ENCODE measurements at regions not wholly inside any gene's neighbourhood (a gene's known extent, or its start where the extent isn't known, plus 50 kb on each side); places are given as distances from the start of the nearest gene placed in this dataset.

DNA sequence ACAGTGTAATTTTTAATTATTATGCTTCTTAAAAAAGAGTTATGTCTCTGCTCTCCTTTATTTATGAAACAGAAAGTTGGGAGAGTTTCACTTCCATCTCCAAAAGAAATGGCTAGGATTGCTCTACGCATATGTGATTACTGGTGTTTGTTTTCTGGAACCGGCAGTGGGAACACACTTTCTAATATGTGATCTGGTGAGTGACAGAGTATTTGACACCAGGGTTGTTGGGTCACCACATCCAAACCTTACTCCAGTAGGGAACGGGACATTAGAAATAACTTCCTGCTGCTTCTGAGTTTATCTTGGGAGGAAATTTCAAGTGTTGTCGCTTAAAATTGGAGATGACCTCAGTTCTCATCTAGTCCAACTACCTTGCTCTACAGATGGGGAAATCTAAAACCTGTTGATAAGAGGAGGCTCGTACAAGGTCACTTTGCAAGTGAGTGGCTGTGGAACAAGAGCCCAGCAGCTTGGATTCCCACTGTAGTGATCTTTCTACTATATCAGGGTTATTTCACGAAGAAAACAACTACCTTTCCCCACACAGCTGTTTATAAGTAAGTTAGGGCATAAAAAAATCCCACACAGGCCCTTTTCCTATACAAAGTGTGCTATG lies 108.5 kb downstream of the TTC32 start:
- TF ChIP-seq FOXP2 (optimal IDR thresholded peaks at IDR 0.05; ENCODE audit: borderline replicate concordance, extremely low read depth, extremely low read length, insufficient read depth) (no peak), POLR2AphosphoS5 (IDR thresholded peaks at IDR 0.05; ENCODE audit: low read depth, low read length) (no peak), TAF1 (IDR thresholded peaks at IDR 0.05; ENCODE audit: borderline replicate concordance, insufficient read depth, low read length) (no peak)
- TF ChIP-seq, protein P1, sequence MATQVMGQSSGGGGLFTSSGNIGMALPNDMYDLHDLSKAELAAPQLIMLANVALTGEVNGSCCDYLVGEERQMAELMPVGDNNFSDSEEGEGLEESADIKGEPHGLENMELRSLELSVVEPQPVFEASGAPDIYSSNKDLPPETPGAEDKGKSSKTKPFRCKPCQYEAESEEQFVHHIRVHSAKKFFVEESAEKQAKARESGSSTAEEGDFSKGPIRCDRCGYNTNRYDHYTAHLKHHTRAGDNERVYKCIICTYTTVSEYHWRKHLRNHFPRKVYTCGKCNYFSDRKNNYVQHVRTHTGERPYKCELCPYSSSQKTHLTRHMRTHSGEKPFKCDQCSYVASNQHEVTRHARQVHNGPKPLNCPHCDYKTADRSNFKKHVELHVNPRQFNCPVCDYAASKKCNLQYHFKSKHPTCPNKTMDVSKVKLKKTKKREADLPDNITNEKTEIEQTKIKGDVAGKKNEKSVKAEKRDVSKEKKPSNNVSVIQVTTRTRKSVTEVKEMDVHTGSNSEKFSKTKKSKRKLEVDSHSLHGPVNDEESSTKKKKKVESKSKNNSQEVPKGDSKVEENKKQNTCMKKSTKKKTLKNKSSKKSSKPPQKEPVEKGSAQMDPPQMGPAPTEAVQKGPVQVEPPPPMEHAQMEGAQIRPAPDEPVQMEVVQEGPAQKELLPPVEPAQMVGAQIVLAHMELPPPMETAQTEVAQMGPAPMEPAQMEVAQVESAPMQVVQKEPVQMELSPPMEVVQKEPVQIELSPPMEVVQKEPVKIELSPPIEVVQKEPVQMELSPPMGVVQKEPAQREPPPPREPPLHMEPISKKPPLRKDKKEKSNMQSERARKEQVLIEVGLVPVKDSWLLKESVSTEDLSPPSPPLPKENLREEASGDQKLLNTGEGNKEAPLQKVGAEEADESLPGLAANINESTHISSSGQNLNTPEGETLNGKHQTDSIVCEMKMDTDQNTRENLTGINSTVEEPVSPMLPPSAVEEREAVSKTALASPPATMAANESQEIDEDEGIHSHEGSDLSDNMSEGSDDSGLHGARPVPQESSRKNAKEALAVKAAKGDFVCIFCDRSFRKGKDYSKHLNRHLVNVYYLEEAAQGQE (IDR thresholded peaks at IDR 0.05; ENCODE audit: insufficient read depth in 1 of 2, low read depth in 2 of 2, low read length in 2 of 2) = no peak

Data from PFSK-1 (cell line).